Fibroblast of skin of left biceps (primary cell): ENCODE measurements at regions not wholly inside any gene's neighbourhood (a gene's known extent, or its start where the extent isn't known, plus 50 kb on each side); places are given as distances from the start of the nearest gene placed in this dataset.
A peak's percentile ranks its signal among the peaks of the same experiment; 100 is the strongest.

Experiments
- DNase-seq, 2 experiments: peaks; one replicate each; pipeline ENCODE4 v3.0.0-alpha.2; 2013; ENCODE audit warnings: low read depth in 2 of 2

DNA sequence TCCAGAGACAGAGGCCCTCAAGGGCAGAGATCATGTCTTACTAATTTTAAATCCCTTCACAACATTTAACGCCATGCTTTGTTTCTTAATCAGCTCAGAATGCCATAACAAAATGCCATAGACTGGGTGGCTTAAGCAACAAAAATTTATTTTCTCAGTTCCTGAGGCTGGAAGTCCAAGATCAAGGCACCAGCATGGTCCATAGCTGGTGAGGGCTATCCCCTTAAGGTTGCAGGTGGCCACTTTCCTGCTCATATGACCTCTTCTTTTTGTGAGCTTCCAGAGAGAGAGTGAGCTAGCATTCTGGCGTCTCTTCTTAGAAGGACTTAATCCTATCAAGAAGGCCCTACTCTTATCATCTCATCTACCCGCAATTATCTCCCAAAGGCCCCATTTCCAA is 470.3 kb downstream of the ZNF608 start:
- DNase-seq = no peak

GRCh38 chr5:124274949-124275348 is 471.5 kb downstream of the ZNF608 start:
- DNase-seq = peak in 1 of 2 experiments; percentile 11

- DNase-seq = no peak
Measured at GRCh38 chr5:124264499-124264898, 481.9 kb downstream of the ZNF608 start.

DNA sequence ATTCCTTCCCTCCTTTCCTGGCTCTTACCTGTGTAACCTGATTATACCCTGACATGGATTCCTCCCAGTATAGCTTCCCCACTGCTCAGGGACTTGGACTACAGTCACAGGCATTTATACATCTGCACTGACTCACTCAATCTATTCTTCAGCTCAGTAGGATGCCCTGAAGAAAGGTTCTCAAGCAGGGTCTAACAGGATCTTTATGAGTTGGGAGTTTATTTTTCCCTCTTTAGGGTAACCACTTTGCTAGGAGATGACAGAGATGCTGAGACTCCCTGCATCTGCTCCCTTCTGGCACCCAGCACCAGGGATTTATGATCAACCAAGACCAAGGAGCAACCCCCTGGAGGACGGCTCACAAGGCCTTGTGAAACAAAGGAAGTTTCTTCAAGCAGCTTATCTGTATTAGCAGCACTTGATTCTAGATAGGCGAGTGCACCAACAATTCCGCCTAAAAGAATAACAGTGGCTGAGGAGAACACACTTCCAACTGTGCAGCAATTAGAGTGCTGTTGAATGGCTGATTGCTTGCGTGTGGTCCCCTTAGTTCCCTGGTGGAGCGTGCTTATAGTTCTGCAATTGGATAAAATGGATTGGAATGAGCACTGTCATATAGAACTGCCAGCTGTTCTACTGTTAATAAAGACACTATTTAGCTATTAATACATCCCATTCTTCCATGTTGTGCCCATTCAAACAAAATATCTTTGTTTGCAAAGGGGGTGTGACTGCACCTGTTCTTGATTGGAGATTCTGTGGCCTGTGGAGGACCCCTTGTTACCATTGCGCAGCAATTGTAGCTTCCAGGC is 482.6 kb downstream of the ZNF608 start:
- DNase-seq = no peak

- DNase-seq = no peak
Measured at GRCh38 chr5:124262991-124263571, 483.4 kb downstream of the ZNF608 start.

DNA sequence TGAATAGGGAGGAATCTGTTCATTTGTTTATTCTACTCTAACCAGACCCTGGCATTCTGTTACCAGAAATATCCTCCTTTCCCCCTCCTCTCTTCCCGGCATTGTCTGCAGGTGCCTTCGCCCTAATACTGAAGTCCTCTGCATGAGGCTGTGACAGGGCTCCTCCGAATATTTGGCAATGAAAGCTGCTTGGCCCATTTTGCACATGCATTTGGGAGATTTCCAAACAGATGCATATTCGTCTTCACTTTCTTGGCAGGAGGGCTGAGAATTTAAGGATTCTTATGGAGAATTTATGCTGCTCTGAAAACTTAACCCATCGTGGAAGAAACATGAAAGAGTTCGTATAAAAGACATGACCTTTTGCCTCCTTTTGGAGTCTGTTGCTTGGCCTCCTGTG is 484.0 kb downstream of the ZNF608 start:
- peak in 1 of 2 experiments; percentile 17 for DNase-seq

GRCh38 chr5:124261848-124262247 is 484.6 kb downstream of the ZNF608 start:
- no peak for DNase-seq

DNA sequence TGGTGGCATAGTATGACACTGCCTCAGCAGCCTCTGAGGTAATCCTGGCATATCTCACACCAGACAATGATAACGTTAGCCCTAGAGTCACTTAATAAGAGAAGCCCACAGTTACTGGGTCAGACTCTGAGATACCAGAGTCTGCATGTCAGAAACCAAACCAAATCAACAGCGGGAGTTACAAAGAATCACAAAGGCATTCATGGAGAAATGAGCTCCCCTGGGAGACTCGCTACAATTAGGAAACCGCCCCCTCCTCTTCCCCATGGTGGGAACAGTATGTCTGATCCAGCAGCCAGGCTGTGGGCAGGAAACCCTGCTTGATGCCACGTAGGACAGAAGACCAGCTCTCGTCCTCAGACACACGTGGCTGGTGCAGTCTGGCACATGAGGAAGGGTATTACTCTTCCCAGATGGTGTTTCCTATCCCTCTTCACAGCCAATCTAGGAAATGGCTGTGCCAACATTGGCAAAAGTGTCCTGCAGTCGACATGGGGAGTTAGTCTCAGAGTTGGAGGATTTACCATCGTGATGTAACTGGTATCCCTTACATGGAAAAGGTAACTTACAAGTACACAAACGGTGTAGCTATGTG is 485.4 kb downstream of the ZNF608 start:
- no peak for DNase-seq

GRCh38 chr5:124259017-124259416 is 487.4 kb downstream of the ZNF608 start:
- DNase-seq = no peak

DNA sequence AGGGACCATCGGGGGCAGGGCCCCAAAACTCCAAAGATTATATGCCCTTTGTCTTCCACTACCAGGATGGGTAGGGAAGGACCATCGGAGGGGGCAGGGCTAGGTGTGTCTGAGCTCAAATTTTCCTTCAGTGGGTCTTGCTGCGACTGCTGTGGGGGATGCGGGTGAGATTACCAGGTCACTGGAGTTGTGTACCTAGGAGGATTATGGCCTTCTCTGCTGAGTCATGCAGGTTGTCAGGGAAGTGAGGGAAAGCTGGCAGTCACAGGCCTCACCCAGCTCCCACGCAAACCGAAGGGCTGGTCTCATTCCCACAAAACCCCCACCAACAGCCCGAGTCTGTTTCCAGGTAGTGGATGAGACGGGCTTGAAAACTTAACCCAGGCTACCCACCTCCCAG is 489.4 kb downstream of the ZNF608 start:
- DNase-seq = no peak

- no peak for DNase-seq
Measured at GRCh38 chr5:124253203-124253810, 493.1 kb downstream of the ZNF608 start.

DNA sequence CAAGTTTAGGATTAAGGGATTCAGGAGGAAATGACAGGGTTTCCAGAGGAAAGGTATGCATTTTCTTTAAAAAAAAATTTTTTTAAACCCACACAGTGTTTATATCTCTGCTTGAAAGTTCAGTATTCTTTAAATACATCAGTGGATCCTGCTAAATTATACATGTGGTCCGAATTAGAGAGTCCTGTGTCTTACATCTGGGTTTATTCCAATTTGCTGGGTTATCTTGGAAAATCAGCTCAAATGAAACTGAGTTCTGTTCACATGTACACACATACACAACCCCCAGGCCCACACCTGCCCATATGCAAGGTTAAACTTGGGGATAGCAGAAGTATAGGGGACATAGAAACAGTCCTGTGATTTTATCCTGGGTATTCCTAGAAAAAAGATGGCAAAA is 493.7 kb downstream of the ZNF608 start:
- DNase-seq = no peak

- DNase-seq = no peak
Measured at GRCh38 chr5:124252191-124252638, 494.2 kb downstream of the ZNF608 start.

- DNase-seq = no peak
Measured at GRCh38 chr5:124245276-124245675, 501.2 kb downstream of the ZNF608 start.

GRCh38 chr5:124240732-124241131 is 505.7 kb downstream of the ZNF608 start:
- no peak for DNase-seq

GRCh38 chr5:124239572-124239971 is 506.9 kb downstream of the ZNF608 start:
- no peak for DNase-seq

DNA sequence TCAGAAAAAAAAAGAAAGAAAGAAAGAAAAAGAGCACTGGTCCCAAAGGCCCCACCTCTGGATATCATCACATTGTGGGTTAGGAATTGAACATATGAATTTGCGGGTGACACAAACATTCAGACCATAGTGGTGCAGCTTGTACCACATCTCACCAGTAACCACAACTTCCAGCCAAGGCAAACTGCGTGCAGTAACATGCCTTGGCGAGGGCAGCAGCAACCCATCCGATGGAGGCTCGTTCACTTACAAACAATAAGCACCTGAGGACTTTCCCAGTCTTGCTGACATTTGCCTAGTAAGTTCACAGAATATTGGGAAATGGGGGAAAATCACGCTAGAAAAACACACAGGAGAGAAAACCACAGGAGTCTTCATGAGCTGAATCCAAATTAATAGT is 508.1 kb downstream of the ZNF608 start:
- DNase-seq = no peak

- DNase-seq = no peak
Measured at GRCh38 chr5:124237206-124237695, 509.2 kb downstream of the ZNF608 start.

GRCh38 chr5:124236361-124237205 is 509.9 kb downstream of the ZNF608 start:
- DNase-seq = no peak

DNA sequence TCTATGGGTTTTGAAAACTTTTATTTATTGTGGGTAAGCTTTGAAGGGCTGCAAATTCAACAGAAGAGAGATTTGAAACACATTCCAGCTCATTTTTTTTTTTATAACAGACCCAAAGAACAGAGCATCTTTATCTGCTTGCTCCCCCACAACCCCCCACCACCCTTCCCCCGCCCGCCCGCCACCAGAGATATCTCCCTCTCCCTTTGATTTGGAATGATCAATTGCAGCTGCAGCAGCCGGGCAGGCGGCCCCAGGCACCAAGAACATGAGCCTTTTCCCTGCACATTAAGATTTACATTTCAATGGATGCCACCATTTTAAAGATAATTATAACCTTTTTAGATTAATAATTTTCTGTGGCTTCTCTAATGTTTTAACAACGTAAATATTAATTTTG is 510.9 kb downstream of the ZNF608 start:
- DNase-seq = no peak

- no peak for DNase-seq
Measured at GRCh38 chr5:124234770-124235562, 511.5 kb downstream of the ZNF608 start.
